ENCODE measurements at regions not wholly inside any gene's neighbourhood (a gene's known extent, or its start where the extent isn't known, plus 50 kb on each side); places are given as distances from the start of the nearest gene placed in this dataset.

GRCh38 chr22:47361247-47361646, 598.8 kb downstream of the TBC1D22A start:
- TF ChIP-seq CTCF (IDR thresholded peaks at IDR 0.05) (no peak), POLR2A (IDR thresholded peaks at IDR 0.05) (no peak)

Measured in heart left ventricle (tissue), 13 donors.